ENCODE measurements at regions not wholly inside any gene's neighbourhood (a gene's known extent, or its start where the extent isn't known, plus 50 kb on each side); places are given as distances from the start of the nearest gene placed in this dataset.

GRCh38 chr16:85320677-85321385 is 208.6 kb upstream of the CIBAR2 start:
- WGBS (ENCODE audit: extremely low coverage, insufficient coverage, insufficient read length) = no CpG with 5 or more reads among the region's 11 CpGs
- Histone ChIP-seq H4K8ac (ENCODE audit: low read depth, low read length) (no peak overlapping the region), H4K12ac (ENCODE audit: low read depth, low read length) (no peak overlapping the region), H3K18ac (ENCODE audit: low read length) (no peak overlapping the region), H3K23ac (ENCODE audit: low read length) (no peak overlapping the region), H3K79me2 (ENCODE audit: control insufficient read depth, insufficient read depth, low read length, poor library complexity) (no peaks in the 10 kb centered on the region), H3K14ac (ENCODE audit: low read length) (no peak overlapping the region), H2BK5ac (ENCODE audit: low read depth, low read length, poor library complexity) (no peak overlapping the region), H2BK12ac (ENCODE audit: low read length) (no peak overlapping the region), H3K9me3 (ENCODE audit: insufficient read depth, low read depth, low read length) (no peaks in the 10 kb centered on the region), H3K27ac (ENCODE audit: low read depth, low read length) (no peak overlapping the region), H3K4me3 (ENCODE audit: low read depth, low read length) (no peak overlapping the region), H2AK5ac (ENCODE audit: low read length) (no peak overlapping the region), H3K79me1 (ENCODE audit: low read length) (no peaks in the 10 kb centered on the region), H4K91ac (ENCODE audit: low read depth, low read length) (no peak overlapping the region), H3K27me3 (ENCODE audit: insufficient read depth, low read length) (no peaks in the 10 kb centered on the region), H3K4ac (ENCODE audit: low read depth, low read length) (no peak overlapping the region), H3K9ac (ENCODE audit: low read length) (no peak overlapping the region), H2BK120ac (ENCODE audit: insufficient read depth, low read length, poor library complexity) (no peak overlapping the region), H3K4me1 (ENCODE audit: control insufficient read depth in 1 of 2, insufficient read depth in 2 of 2, low read length in 2 of 2) (peaks cover 0 to 2% of the 10 kb centered on the region in 2 experiments), H3K4me2 (ENCODE audit: low read length) (no peak overlapping the region), H2AFZ (ENCODE audit: insufficient read depth, low read length, poor library complexity) (no peak overlapping the region), H3K36me3 (ENCODE audit: control insufficient read depth in 1 of 2, insufficient read depth in 2 of 2, low read length in 2 of 2) (no peaks in the 10 kb centered on the region)
- DNase-seq = no peak

- Histone ChIP-seq H4K12ac (ENCODE audit: low read depth, low read length) (no peak overlapping the region), H2BK120ac (ENCODE audit: insufficient read depth, low read length, poor library complexity) (no peak overlapping the region), H3K79me1 (ENCODE audit: low read length) (no peaks in the 10 kb centered on the region), H3K4me2 (ENCODE audit: low read length) (no peak overlapping the region), H3K79me2 (ENCODE audit: control insufficient read depth, insufficient read depth, low read length, poor library complexity) (no peaks in the 10 kb centered on the region), H3K4ac (ENCODE audit: low read depth, low read length) (no peak overlapping the region), H2AFZ (ENCODE audit: insufficient read depth, low read length, poor library complexity) (no peak overlapping the region), H2AK5ac (ENCODE audit: low read length) (no peak overlapping the region), H3K4me3 (ENCODE audit: low read depth, low read length) (no peak overlapping the region), H3K23ac (ENCODE audit: low read length) (no peak overlapping the region), H3K9ac (ENCODE audit: low read length) (no peak overlapping the region), H4K8ac (ENCODE audit: low read depth, low read length) (no peak overlapping the region), H4K91ac (ENCODE audit: low read depth, low read length) (no peak overlapping the region), H3K14ac (ENCODE audit: low read length) (no peak overlapping the region), H2BK12ac (ENCODE audit: low read length) (no peak overlapping the region), H3K27me3 (ENCODE audit: insufficient read depth, low read length) (no peaks in the 10 kb centered on the region), H3K9me3 (ENCODE audit: insufficient read depth, low read depth, low read length) (no peaks in the 10 kb centered on the region), H3K4me1 (ENCODE audit: control insufficient read depth in 1 of 2, insufficient read depth in 2 of 2, low read length in 2 of 2) (peaks cover 4% of the 10 kb centered on the region in 2 experiments), H3K27ac (ENCODE audit: low read depth, low read length) (no peak overlapping the region), H3K36me3 (ENCODE audit: control insufficient read depth in 1 of 2, insufficient read depth in 2 of 2, low read length in 2 of 2) (no peaks in the 10 kb centered on the region), H2BK5ac (ENCODE audit: low read depth, low read length, poor library complexity) (no peak overlapping the region), H3K18ac (ENCODE audit: low read length) (no peak overlapping the region)
- no CpG with 5 or more reads among the region's 16 CpGs for WGBS (ENCODE audit: extremely low coverage, insufficient coverage, insufficient read length)
- no peak for DNase-seq
These were observed 209.4 kb upstream of the CIBAR2 start for GRCh38 chr16:85321509-85322271.

DNA sequence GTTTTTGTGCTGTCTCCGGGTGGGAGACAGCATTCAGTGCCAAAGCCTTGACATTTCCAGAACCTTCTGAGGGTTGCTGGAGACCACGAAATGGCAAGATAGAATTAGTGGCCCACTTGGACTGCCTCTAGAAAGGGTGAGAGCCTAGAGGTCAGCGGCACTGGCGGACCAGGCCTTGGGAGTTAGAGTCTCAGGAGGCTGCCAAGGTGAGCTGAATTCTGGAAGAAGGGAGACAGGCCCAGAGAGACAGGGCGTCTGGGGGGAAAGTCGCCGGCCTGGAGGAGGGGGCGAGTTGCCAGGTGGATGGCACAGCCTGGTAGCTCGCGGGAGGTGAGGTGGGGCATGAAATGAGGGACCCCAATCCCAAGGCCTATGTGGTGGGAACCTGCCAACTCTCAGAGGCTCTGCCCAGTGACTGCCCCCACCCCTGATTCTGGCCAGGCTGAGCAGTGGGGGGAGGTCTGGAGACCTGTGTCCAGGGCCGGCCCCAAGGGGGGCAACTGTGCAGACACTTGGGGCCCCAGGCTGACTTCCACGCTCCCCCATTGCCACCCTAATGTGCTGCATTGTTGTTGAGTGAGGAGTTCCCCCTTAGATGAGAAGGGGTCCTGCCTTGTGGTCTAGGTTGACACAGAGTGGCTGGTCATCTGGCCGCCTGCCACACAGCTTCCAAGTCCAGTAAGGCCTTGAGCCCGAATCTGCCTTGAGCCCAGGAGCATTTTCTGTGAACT is 211.1 kb upstream of the CIBAR2 start:
- H3K9ac ChIP-seq (ENCODE audit: low read length) = no peak overlapping the region
- H3K14ac ChIP-seq (ENCODE audit: low read length) = no peak overlapping the region
- no peak overlapping the region for H2AFZ ChIP-seq (ENCODE audit: insufficient read depth, low read length, poor library complexity)
- H3K79me1 ChIP-seq (ENCODE audit: low read length) = peaks cover 6% of the 10 kb centered on the region
- no peaks in the 10 kb centered on the region for H3K36me3 ChIP-seq (ENCODE audit: control insufficient read depth in 1 of 2, insufficient read depth in 2 of 2, low read length in 2 of 2)
- no peak overlapping the region for H3K23ac ChIP-seq (ENCODE audit: low read length)
- peak overlapping the region; percentile 16 for H2BK12ac ChIP-seq (ENCODE audit: low read length)
- H3K4me2 ChIP-seq (ENCODE audit: low read length) = no peak overlapping the region
- WGBS (ENCODE audit: extremely low coverage, insufficient coverage, insufficient read length) = no CpG with 5 or more reads among the region's 14 CpGs
- no peak for DNase-seq
- no peak overlapping the region for H3K4ac ChIP-seq (ENCODE audit: low read depth, low read length)
- H3K18ac ChIP-seq (ENCODE audit: low read length) = peak overlapping the region; percentile 43
- H3K79me2 ChIP-seq (ENCODE audit: control insufficient read depth, insufficient read depth, low read length, poor library complexity) = peaks cover 2% of the 10 kb centered on the region
- no peaks in the 10 kb centered on the region for H3K9me3 ChIP-seq (ENCODE audit: insufficient read depth, low read depth, low read length)
- no peak overlapping the region for H3K4me3 ChIP-seq (ENCODE audit: low read depth, low read length)
- no peak overlapping the region for H4K8ac ChIP-seq (ENCODE audit: low read depth, low read length)
- peak overlapping the region; percentile 7 for H2BK5ac ChIP-seq (ENCODE audit: low read depth, low read length, poor library complexity)
- H3K4me1 ChIP-seq (ENCODE audit: control insufficient read depth in 1 of 2, insufficient read depth in 2 of 2, low read length in 2 of 2) = peaks cover 12% of the 10 kb centered on the region in 2 experiments
- H4K12ac ChIP-seq (ENCODE audit: low read depth, low read length) = no peak overlapping the region
- H2BK120ac ChIP-seq (ENCODE audit: insufficient read depth, low read length, poor library complexity) = peak overlapping the region; percentile 25
- no peak overlapping the region for H3K27ac ChIP-seq (ENCODE audit: low read depth, low read length)
- H2AK5ac ChIP-seq (ENCODE audit: low read length) = no peak overlapping the region
- H3K27me3 ChIP-seq (ENCODE audit: insufficient read depth, low read length) = no peaks in the 10 kb centered on the region
- H4K91ac ChIP-seq (ENCODE audit: low read depth, low read length) = no peak overlapping the region

DNA sequence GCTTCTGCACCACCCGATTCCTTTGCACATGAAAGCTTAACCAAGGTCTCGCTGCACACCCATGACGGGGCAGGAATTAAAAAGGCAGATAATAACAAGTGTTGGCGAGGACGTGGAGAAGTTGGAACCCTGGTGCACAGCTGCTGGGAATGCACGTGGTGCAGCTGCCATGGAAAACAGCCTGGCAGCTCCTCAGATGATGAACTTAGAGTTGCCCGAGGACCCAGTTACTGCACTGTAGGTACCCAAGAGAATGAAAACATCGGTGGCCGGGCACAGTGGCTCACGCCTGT is 211.6 kb upstream of the CIBAR2 start:
- H4K8ac ChIP-seq (ENCODE audit: low read depth, low read length) = no peak overlapping the region
- H2BK5ac ChIP-seq (ENCODE audit: low read depth, low read length, poor library complexity) = no peak overlapping the region
- no peak overlapping the region for H3K18ac ChIP-seq (ENCODE audit: low read length)
- H4K12ac ChIP-seq (ENCODE audit: low read depth, low read length) = no peak overlapping the region
- no peak for DNase-seq
- peaks cover 17% of the 10 kb centered on the region in 2 experiments for H3K4me1 ChIP-seq (ENCODE audit: control insufficient read depth in 1 of 2, insufficient read depth in 2 of 2, low read length in 2 of 2)
- no peak overlapping the region for H2BK12ac ChIP-seq (ENCODE audit: low read length)
- no peak overlapping the region for H3K4me3 ChIP-seq (ENCODE audit: low read depth, low read length)
- H3K9me3 ChIP-seq (ENCODE audit: insufficient read depth, low read depth, low read length) = no peaks in the 10 kb centered on the region
- H2BK120ac ChIP-seq (ENCODE audit: insufficient read depth, low read length, poor library complexity) = no peak overlapping the region
- H3K36me3 ChIP-seq (ENCODE audit: control insufficient read depth in 1 of 2, insufficient read depth in 2 of 2, low read length in 2 of 2) = no peaks in the 10 kb centered on the region
- no peak overlapping the region for H3K14ac ChIP-seq (ENCODE audit: low read length)
- H3K27me3 ChIP-seq (ENCODE audit: insufficient read depth, low read length) = no peaks in the 10 kb centered on the region
- H2AK5ac ChIP-seq (ENCODE audit: low read length) = no peak overlapping the region
- peaks cover 2% of the 10 kb centered on the region for H3K79me2 ChIP-seq (ENCODE audit: control insufficient read depth, insufficient read depth, low read length, poor library complexity)
- H4K91ac ChIP-seq (ENCODE audit: low read depth, low read length) = no peak overlapping the region
- no CpG with 5 or more reads among the region's 10 CpGs for WGBS (ENCODE audit: extremely low coverage, insufficient coverage, insufficient read length)
- H3K23ac ChIP-seq (ENCODE audit: low read length) = no peak overlapping the region
- no peak overlapping the region for H3K9ac ChIP-seq (ENCODE audit: low read length)
- H3K4me2 ChIP-seq (ENCODE audit: low read length) = no peak overlapping the region
- H2AFZ ChIP-seq (ENCODE audit: insufficient read depth, low read length, poor library complexity) = no peak overlapping the region
- H3K79me1 ChIP-seq (ENCODE audit: low read length) = peaks cover 11% of the 10 kb centered on the region
- no peak overlapping the region for H3K27ac ChIP-seq (ENCODE audit: low read depth, low read length)
- H3K4ac ChIP-seq (ENCODE audit: low read depth, low read length) = no peak overlapping the region

Data from trophoblast cell (in vitro differentiated cells and primary cell).